MM.1S (cell line): ENCODE measurements at regions not wholly inside any gene's neighbourhood (a gene's known extent, or its start where the extent isn't known, plus 50 kb on each side); places are given as distances from the start of the nearest gene placed in this dataset.

Experiments
- CTCF ChIP-seq: fragments of 300-600 bp; sonication (generic); IDR thresholded peaks from 2 replicates; pipeline ENCODE4 v1.5.1; 2016; ENCODE audit warnings: antibody characterized with exemption, low read length, mixed read lengths
- EZH2 ChIP-seq: fragments of 300-600 bp; sonication (generic); optimal IDR thresholded peaks from 2 replicates; pipeline ENCODE3; 2017; ENCODE audit warnings: low read depth, mild to moderate bottlenecking, antibody characterized with exemption, low read length, mixed read lengths
- EZH2phosphoT487 ChIP-seq: fragments of 300-600 bp; sonication (generic); IDR thresholded peaks from 2 replicates; pipeline ENCODE4 v1.6.1; 2018; ENCODE audit warnings: antibody characterized with exemption, low read length

DNA sequence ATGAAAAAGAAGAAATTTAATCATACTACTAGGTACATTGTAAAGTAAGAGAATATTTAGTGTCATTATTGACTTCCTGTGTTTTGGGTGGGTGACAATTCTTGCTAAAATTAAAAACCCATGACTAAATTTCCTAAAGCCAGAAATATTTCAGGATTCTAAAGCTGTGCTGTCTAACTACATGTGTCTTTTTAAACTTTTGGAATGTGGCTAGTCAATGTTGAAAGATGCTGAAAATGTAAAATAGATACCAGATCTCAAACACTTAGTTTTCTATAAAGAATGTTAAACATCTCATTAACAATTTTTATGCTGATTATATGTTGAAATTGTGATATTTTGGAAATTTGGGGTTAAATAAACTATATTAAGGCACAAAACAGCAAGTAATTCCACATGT lies 308.9 kb upstream of the TMCO5A start:
- no peak for TF ChIP-seq CTCF
- no peak for TF ChIP-seq EZH2
- TF ChIP-seq EZH2phosphoT487, result no peak
